ENCODE measurements at regions not wholly inside any gene's neighbourhood (a gene's known extent, or its start where the extent isn't known, plus 50 kb on each side); places are given as distances from the start of the nearest gene placed in this dataset.
A peak's percentile ranks its signal among the peaks of the same experiment; 100 is the strongest.

DNA sequence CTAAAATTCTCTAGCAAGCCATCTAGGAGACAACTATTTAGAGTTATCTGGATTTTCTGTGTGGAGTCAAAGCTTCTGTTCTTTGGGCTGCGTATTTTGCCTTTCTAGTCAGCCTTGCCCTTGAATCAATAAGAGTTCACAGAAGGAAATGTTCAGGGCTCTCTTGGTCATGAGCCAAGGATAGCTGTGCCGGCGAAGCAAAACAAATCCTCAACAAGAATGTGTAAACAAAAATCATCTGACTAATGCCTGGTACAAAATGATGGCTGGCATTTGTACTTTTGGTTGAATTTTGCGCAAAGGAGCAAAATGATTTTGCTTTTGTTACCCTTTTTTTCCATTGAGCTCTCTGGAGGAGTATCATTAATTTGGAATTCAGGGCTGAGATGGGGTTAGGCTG lies 171.1 kb downstream of the DACT1 start:
- TF ChIP-seq EP300 (IDR thresholded peaks at IDR 0.05) (no peak), POLR2A (IDR thresholded peaks at IDR 0.05; ENCODE audit: low read depth) (no peak), POLR2AphosphoS5 (IDR thresholded peaks at IDR 0.05) (no peak)
- TF ChIP-seq, protein P1, sequence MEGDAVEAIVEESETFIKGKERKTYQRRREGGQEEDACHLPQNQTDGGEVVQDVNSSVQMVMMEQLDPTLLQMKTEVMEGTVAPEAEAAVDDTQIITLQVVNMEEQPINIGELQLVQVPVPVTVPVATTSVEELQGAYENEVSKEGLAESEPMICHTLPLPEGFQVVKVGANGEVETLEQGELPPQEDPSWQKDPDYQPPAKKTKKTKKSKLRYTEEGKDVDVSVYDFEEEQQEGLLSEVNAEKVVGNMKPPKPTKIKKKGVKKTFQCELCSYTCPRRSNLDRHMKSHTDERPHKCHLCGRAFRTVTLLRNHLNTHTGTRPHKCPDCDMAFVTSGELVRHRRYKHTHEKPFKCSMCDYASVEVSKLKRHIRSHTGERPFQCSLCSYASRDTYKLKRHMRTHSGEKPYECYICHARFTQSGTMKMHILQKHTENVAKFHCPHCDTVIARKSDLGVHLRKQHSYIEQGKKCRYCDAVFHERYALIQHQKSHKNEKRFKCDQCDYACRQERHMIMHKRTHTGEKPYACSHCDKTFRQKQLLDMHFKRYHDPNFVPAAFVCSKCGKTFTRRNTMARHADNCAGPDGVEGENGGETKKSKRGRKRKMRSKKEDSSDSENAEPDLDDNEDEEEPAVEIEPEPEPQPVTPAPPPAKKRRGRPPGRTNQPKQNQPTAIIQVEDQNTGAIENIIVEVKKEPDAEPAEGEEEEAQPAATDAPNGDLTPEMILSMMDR (IDR thresholded peaks at IDR 0.05) = no peak
- H3K27me3 ChIP-seq = no peaks in the 10 kb centered on the region
- intact Hi-C loops (cut with DNase I) = no loop called here
- H3K4me3 ChIP-seq = no peak overlapping the region
- no peaks in the 10 kb centered on the region for H3K9me3 ChIP-seq
- H3K27ac ChIP-seq (replicated peaks in 1 of 4) = no peak overlapping the region
- WGBS = 61% methylated on average over 4 of the region's 4 CpGs
- peaks cover 0 to 9% (median 0%) of the 10 kb centered on the region in 4 donors for H3K4me1 ChIP-seq
- no peaks in the 10 kb centered on the region for H3K36me3 ChIP-seq
- DNase-seq (ENCODE audit: extremely low spot score) = peak; percentile 78

DNA sequence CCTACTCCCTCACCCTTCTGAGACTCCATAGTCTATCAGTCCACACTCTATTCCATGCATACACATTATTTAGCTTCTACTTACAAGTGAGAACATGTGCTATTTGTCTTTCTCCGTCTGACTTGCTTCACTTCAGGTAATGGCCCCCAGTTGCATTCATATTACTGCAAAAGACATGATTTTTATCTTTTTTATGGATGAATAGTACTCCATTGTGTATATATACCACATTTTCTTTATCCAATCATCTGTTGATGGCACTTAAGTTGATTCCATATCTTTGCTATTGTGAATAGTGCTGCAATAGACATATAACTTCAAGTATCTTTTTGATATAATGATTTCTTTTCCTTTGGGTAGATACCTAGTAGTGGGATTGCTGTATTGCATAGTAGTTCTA lies 171.8 kb downstream of the DACT1 start:
- Histone ChIP-seq H3K27me3 (no peaks in the 10 kb centered on the region), H3K9me3 (no peaks in the 10 kb centered on the region), H3K4me1 (peaks cover 0 to 9% (median 0%) of the 10 kb centered on the region in 4 donors), H3K4me3 (no peak overlapping the region), H3K27ac (replicated peaks in 1 of 4) (no peak overlapping the region), H3K36me3 (no peaks in the 10 kb centered on the region)
- WGBS = 85% methylated on average over 1 of the region's 1 CpG
- intact Hi-C loops (cut with DNase I) = no loop called here
- no peak for DNase-seq (ENCODE audit: extremely low spot score)
- no peak for TF ChIP-seq POLR2A (IDR thresholded peaks at IDR 0.05; ENCODE audit: low read depth)
- TF ChIP-seq POLR2AphosphoS5 (IDR thresholded peaks at IDR 0.05) = no peak
- no peak for TF ChIP-seq EP300 (IDR thresholded peaks at IDR 0.05)
- TF ChIP-seq, protein P1 (IDR thresholded peaks at IDR 0.05) = no peak

DNA sequence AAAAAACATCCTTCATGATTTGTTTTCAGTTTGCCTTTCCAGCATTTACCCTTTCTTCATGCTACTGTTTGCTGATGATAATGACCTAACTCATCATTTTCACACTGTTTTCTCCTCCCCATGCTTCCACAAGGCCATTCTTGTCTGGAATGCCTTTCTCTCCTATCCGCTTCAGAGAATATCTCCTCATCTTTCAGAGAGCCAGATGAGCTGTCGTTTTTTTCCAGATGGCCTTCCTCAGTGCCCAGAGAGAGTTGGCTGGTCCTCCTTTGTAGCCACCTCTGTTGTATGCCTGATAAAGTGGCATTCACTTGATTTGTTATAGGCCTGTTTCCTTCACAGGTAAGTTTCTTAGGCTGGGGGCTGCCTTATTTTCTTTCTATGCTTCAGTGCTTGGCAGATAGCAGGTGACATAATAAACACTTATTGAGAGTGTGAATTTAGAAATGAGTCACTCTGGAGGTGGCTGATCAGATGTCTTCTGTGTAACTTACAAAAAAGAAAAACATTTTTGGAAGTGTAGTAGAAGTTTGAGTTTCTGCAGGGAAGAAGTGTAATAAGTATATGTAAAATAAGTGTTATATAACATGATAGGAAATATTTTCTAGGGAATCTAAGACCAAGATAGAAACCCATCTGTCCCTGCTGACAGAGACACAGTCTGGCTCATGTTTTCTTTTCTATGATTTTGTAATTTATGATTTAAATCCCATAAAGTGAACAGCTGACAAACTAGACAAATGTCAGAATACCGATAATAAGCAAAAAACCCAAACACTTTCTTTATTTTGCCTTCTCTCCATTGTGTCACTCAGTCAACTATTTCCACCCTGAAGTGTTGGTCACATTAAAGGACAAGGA lies 174.5 kb downstream of the DACT1 start:
- intact Hi-C loops (cut with DNase I) = no loop called here
- Histone ChIP-seq H3K4me1 (peaks cover 0 to 17% (median 14%) of the 10 kb centered on the region in 4 donors), H3K36me3 (no peaks in the 10 kb centered on the region), H3K4me3 (no peak overlapping the region), H3K9me3 (no peaks in the 10 kb centered on the region), H3K27me3 (no peaks in the 10 kb centered on the region), H3K27ac (replicated peaks in 1 of 4) (no peak overlapping the region)
- TF ChIP-seq, protein P1 (IDR thresholded peaks at IDR 0.05) = no peak
- TF ChIP-seq POLR2A (IDR thresholded peaks at IDR 0.05; ENCODE audit: low read depth) = no peak
- no peak for TF ChIP-seq EP300 (IDR thresholded peaks at IDR 0.05)
- TF ChIP-seq POLR2AphosphoS5 (IDR thresholded peaks at IDR 0.05) = no peak
- WGBS = 79% methylated on average over 3 of the region's 3 CpGs
- no peak for DNase-seq (ENCODE audit: extremely low spot score)

DNA sequence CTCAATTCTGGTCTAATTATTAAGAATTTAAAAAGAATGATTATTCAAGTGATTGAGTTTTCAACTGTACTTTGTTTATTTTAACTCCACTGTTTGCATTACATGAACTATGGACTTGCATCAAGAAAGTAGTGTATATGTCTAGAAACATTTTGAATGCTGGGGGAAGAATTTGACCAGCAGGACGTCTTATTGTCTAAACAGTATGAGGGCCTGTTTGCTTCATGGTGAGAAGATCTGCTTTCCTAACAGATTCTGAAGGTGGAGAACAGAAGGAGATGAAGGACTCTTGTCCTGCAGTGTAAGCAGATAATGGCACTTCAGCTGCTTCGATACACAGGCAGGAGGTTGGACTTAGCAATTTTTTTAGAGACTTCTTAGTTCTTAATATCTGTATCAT lies 176.0 kb downstream of the DACT1 start:
- TF ChIP-seq EP300 (IDR thresholded peaks at IDR 0.05) (no peak), POLR2A (IDR thresholded peaks at IDR 0.05; ENCODE audit: low read depth) (no peak), POLR2AphosphoS5 (IDR thresholded peaks at IDR 0.05) (no peak)
- TF ChIP-seq, protein P1 (IDR thresholded peaks at IDR 0.05) = no peak
- intact Hi-C loops (cut with DNase I) = no loop called here

More for the DNA sequence above, 176.0 kb downstream of the DACT1 start:
- Histone ChIP-seq H3K4me1 (peaks cover 0 to 17% (median 11%) of the 10 kb centered on the region in 4 donors), H3K9me3 (no peaks in the 10 kb centered on the region), H3K27ac (replicated peaks in 1 of 4) (no peak overlapping the region), H3K36me3 (no peaks in the 10 kb centered on the region), H3K27me3 (no peaks in the 10 kb centered on the region), H3K4me3 (no peak overlapping the region)
- no peak for DNase-seq (ENCODE audit: extremely low spot score)
- WGBS = 88% methylated on average over 2 of the region's 2 CpGs
